Left kidney (tissue), 1 donor: ENCODE measurements at regions not wholly inside any gene's neighbourhood (a gene's known extent, or its start where the extent isn't known, plus 50 kb on each side); places are given as distances from the start of the nearest gene placed in this dataset.
"Not testable (repeated sequence)": the region's sequence is repeated elsewhere in the genome, so short reads cannot be mapped to it uniquely, and the experiment has no call there.

Source experiments
- DNase-seq: peaks from one replicate; pipeline ENCODE4 v3.0.0-alpha.2; 2013

DNA sequence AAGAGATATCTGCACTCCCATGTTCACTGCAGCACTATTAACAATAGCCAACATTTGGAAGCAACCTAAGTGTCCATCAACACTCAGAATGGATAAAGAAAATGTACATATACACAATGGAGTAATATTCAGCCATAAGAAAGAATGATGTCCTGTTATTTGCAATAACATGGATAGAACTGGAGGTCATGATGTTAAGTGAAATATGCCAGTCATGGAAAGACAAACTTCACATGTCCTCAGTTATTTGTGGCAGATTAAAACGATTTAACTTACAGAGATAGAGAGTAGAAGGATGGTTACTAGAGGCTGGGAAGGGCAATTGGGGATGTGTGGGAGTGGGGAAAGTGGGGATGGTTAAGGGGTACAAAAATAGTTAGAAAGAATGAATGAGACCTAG lies 110.3 kb upstream of the PCSK5 start:
- no peak for DNase-seq

- no peak for DNase-seq
Measured at GRCh38 chr9:75788006-75788634, 102.4 kb upstream of the PCSK5 start.

GRCh38 chr9:75797085-75797580 lies 93.3 kb upstream of the PCSK5 start:
- no peak for DNase-seq

DNA sequence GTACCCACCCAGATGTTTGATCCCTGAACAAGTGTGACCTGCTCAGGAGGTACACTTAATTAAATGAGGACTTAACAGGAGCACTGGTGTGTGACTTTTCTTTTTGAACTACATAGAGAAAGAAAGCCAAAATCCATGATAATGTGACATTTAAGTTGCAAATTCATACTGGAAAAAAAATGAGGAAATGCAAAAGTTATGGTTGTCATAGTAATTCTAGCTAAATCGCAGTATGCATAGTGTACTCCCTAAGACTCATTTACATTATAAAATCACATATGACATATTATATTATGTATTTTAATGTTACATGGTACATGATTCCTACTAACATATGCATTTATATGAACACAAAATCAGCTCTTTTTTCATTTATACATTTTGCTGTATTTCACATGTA lies 92.0 kb upstream of the PCSK5 start:
- DNase-seq = no peak

GRCh38 chr9:75803130-75803529 lies 87.3 kb upstream of the PCSK5 start:
- DNase-seq = no peak

DNA sequence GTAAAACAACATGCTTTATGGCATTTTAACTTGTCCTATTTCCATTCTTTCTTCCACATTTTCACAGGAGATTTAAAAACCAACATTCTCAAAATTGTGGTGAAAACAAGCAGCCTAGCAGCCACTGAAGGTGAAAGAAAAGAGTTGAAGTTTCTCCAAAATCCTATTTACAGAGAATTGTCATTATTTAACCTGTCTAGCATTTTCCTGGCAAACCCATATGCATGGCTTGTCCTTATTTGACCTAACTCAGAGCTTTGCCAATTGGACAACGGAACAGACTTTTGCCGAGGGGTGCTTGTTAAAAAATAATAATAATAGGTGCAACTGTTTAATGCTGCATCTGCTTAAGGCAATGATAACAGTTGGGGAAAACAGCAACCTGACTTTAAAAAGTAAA lies 80.4 kb upstream of the PCSK5 start:
- DNase-seq = no peak

- no peak for DNase-seq
Measured at GRCh38 chr9:75811692-75812091, 78.8 kb upstream of the PCSK5 start.

GRCh38 chr9:75812141-75812540 lies 78.3 kb upstream of the PCSK5 start:
- DNase-seq = no peak

- DNase-seq = no peak
Measured at GRCh38 chr9:75814667-75815066, 75.8 kb upstream of the PCSK5 start.

DNA sequence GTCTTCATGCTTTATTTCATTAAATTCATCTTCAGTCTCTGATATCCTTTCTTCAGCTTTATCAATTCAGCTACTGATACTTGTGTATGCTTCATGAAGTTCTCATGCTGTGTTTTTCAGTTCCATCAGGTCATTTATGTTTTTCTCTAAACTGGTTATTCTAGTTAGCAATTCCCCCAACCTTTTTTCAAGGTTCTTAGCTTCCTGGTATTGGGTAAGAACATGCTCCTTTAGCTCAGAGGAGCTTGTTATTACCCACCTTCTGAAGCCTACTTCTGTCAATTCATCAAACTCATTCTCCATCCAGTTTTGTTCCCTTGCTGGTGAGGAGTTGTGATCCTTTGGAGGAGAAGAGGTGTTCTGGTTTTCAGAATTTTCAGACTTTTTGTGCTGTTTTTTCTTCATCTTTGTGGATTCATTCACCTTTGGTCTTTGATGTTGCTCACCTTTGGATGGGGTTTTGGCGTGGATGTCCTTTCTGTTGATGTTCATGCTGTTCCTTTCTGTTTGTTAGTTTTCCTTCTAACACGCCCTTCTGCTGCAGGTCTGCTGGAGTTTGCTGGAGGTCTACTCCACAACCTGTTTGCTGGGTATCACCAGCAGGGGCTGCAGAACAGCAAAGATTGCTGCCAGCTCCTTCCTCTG lies 69.9 kb upstream of the PCSK5 start:
- DNase-seq = not testable (repeated sequence)

DNA sequence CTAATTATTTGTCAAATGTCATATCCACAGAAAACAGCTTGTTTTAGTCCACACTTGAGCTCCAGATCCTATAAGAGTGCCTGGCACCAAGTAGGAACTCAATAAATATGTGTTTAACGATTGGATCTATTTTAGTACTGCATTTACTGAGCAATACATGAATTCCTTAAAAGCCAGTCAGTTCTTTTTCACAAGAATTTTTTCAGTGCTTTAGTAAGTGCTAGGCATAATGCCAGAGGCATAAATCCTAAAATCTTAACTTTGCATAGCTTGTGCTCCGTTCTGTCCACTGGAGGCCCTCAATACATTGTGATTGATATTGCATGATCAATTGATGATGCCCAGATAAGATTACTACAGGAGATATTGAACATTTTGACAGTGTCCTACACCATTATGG lies 67.3 kb upstream of the PCSK5 start:
- DNase-seq = no peak

DNA sequence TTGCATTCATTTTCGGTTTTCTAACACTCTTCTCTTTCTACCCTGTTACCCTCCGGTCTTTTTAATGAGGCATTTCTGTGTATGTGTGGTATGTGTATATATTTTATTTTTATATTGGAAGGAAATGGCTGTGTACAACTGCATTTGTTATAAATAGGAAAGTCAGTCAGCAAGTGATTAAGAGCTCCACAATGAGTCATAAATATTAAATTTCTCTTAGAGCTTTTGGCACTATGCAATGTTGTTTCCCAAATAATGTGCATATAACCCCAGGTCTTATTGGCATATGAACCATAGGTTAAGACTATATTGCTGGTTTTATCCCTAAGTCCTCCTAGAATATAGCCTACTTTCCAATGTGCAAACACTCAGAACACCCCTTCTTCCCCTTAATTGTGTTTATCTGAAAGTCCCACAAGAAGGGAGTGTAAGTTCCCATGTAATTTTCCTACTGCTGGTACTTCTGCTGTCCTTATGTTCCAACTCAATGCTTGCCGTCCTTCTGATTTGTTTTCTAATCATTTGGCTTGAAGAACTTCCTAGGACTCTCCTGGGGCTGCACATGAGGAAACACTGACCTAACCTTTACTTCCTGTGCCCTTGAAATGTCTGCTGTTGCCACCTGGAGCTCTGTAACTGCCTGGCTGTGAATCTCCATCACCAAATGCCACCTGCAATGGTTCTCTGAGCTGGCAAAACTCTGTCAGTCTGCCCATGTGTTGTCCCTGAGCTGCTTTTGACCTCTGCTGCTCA lies 65.5 kb upstream of the PCSK5 start:
- DNase-seq = no peak

GRCh38 chr9:75826314-75826713 lies 64.2 kb upstream of the PCSK5 start:
- no peak for DNase-seq

DNA sequence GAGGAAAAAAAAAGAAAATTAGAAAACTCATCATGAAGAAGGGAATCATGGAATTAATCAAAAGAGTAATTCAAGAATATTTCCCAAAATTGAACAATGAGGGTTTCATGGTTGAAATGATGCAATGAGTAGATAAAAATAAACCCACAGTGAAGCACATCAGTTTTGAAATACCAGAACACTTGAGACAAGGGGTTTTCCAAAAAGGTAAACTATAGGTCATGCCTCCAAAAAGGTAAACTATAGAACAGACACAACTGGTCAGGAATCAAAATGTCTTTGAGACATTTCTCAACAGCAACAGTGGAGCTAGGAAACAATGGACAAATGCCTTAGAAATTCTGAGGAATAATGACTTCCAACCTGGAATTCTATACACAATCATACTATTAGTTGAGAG lies 60.2 kb upstream of the PCSK5 start:
- no peak for DNase-seq

GRCh38 chr9:75833778-75834177 lies 56.7 kb upstream of the PCSK5 start:
- no peak for DNase-seq

DNA sequence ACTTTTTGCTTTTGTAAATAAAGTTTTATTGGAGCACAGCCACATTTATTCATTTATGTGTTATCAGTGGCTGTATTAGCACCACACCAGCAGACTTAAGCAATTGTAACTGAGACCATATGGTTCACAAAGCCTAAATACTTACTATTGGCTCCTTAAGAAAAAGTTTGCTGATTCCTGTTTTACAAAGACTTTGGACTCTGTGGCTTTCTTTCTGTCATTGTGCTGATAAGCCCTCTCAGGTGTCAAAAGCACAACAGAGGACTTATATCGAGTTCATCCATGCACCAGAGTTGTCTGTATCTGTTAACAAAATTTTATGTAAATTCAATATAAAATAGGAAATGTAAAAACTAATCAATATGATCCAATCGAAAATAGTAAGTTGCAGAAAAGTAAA lies 55.6 kb upstream of the PCSK5 start:
- DNase-seq = no peak
